ENCODE measurements at regions not wholly inside any gene's neighbourhood (a gene's known extent, or its start where the extent isn't known, plus 50 kb on each side); places are given as distances from the start of the nearest gene placed in this dataset.

DNA sequence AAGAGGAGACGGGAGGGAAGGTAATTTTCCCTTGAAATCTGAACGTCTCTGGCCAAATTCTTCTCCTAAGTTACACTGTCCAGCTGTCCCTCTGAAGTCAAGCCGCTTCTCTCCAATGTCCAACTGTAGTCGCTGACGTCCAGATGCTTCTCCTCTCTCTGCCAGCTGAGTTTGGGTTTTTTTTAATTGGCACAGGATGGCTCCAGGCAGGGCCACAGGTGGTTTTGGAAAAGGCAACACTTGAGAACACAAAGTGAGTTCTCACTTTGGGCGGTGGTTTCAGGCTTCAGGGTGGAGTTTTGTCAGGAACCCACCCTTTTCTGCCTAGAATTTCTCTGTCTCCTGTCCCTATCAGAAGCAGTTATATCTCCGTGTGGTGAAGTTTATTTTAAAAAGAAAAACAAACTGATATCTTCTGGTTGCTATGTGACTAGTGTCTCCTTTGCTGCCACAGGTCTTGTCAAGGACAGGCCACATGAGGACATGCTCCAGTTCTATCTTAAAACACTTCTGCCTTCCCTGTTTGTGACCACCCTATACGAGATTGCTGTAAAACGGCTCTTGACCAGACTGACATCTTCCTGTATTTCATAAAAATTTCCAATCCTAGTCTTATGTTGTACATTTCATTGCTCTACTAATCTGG is 472.3 kb upstream of the ADGRL4 start:
- peaks cover 9% of the 10 kb centered on the region for H3K9me3 Mint-ChIP-seq

DNA sequence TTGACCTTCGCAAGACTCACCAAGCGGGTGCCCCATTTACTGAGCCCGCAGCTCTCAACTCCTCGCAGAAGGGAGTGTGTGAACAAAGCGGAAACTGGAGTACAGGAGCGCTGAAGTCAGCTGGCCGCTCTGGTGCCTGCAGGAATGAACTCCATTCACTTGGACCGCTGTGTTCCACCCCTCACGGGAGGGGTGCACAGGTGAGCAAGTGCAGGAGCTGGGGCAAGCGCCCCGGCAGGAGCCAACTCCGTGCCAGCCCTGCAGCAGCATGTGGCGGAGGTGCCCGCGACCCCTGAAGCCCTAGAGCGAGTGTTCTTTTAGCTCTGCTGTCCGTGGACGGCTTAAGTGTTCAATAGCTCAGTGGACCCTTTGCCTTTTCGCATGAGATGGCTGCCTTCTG is 471.6 kb upstream of the ADGRL4 start:
- Mint-ChIP-seq H3K27ac (ENCODE audit: low read depth) (no peak overlapping the region), H3K36me3 (ENCODE audit: insufficient read depth) (no peaks in the 10 kb centered on the region), H3K4me1 (no peaks in the 10 kb centered on the region), H3K4me3 (no peak overlapping the region), H3K9me3 (peaks cover 9% of the 10 kb centered on the region), H3K27me3 (no peaks in the 10 kb centered on the region)
- ATAC-seq (replicated peaks; ENCODE audit: extremely low read depth, poor library complexity, severe bottlenecking) (no peak), DNase-seq (ENCODE audit: low spot score in 2 of 2) (no peak)

More for the DNA sequence above, 472.3 kb upstream of the ADGRL4 start:
- H3K27ac Mint-ChIP-seq (ENCODE audit: low read depth), result no peak overlapping the region
- H3K36me3 Mint-ChIP-seq (ENCODE audit: insufficient read depth), result no peaks in the 10 kb centered on the region
- no peaks in the 10 kb centered on the region for H3K4me1 Mint-ChIP-seq
- ATAC-seq (replicated peaks; ENCODE audit: extremely low read depth, poor library complexity, severe bottlenecking) (no peak), DNase-seq (ENCODE audit: low spot score in 2 of 2) (no peak)
- H3K27me3 Mint-ChIP-seq, result no peaks in the 10 kb centered on the region
- no peak overlapping the region for H3K4me3 Mint-ChIP-seq

DNA sequence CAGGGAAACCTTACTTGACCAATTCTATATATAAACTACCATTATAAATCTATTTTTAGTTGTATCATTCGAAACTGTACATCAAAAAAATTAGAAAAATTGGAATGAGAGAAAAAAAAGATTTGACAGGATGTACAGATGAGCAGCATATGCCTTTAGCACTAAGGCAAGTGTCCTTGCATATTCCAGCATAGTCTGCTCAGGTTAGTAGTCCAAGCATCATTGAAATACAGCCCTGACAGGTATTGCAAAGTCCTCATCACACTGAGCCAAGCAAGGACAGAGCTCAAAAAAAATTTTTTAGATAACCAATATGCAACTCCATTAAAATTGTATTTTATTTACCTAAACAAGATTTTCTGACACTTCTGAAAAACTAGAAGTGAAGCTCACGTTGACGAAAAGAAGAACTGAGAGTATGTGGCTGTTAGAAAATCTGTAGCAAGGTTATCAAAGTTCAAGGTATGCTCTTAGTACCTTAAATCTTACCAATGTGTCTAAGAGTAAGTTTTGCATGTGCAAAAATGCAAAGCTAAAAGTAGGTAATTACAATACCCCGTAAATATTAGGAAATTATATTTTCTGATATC is 465.6 kb upstream of the ADGRL4 start:
- Mint-ChIP-seq H3K27me3 (no peaks in the 10 kb centered on the region), H3K36me3 (ENCODE audit: insufficient read depth) (no peaks in the 10 kb centered on the region), H3K4me1 (no peaks in the 10 kb centered on the region), H3K4me3 (no peak overlapping the region), H3K27ac (ENCODE audit: low read depth) (no peak overlapping the region), H3K9me3 (peaks cover 6% of the 10 kb centered on the region)
- DNase-seq (ENCODE audit: low spot score in 2 of 2), result no peak
- no peak for ATAC-seq (replicated peaks; ENCODE audit: extremely low read depth, poor library complexity, severe bottlenecking)

DNA sequence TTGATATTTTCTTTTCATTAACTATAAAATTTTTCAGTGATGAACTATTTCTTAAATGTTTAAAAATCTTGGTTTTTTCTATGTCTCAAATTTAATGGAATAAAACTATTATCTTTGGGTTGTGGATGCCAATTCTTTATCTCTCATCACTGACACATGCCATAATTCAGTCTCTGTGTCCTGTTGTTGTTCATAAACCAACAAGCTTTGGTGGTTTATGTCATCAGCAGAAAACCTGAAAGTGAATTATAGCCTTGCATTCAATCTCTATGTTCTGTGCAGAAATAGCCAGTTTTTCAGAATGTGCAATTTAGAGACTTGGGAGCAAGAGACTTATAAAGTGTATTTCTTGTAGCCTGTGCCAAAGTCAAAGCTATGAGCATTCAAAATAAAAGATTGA is 462.6 kb upstream of the ADGRL4 start:
- peaks cover 25% of the 10 kb centered on the region for H3K9me3 Mint-ChIP-seq
- no peaks in the 10 kb centered on the region for H3K27me3 Mint-ChIP-seq
- no peak overlapping the region for H3K4me3 Mint-ChIP-seq
- H3K36me3 Mint-ChIP-seq (ENCODE audit: insufficient read depth), result no peaks in the 10 kb centered on the region
- ATAC-seq (replicated peaks; ENCODE audit: extremely low read depth, poor library complexity, severe bottlenecking), result no peak
- DNase-seq (ENCODE audit: low spot score in 2 of 2), result no peak
- H3K27ac Mint-ChIP-seq (ENCODE audit: low read depth), result no peak overlapping the region
- H3K4me1 Mint-ChIP-seq, result no peaks in the 10 kb centered on the region

DNA sequence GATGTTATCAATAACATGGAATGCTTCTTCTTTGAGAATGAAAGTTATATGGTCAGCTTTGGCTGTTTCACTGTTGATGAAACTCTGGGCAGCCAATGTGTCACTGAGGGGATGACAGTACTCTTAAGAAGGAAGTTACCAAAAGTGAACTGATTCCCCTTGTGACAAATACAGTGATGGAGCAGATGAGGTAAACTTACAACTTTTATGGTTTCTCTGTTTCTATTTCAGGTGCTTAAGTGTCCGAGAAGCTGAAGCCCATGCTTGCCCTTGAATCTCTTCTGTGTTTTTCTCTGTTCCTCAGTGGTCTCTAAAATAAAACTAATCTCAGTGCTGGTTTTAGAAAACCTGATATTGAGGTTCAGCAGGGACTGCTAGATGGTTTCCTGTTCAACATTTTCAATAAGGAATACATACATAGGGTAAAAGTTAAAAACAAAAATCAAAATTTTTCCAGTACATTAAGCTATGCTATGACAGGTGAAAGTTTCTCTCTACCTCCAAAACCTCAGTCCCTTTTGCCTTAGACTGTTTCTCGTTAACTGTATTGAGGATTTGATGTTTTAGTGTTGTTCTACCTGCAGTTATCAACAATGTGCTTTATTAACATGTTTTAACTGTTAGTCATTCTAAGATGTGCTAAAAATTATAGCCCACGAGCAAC is 454.4 kb upstream of the ADGRL4 start:
- no peaks in the 10 kb centered on the region for H3K36me3 Mint-ChIP-seq (ENCODE audit: insufficient read depth)
- no peak for DNase-seq (ENCODE audit: low spot score in 2 of 2)
- no peaks in the 10 kb centered on the region for H3K4me1 Mint-ChIP-seq
- H3K9me3 Mint-ChIP-seq, result peaks cover 24% of the 10 kb centered on the region
- no peak overlapping the region for H3K27ac Mint-ChIP-seq (ENCODE audit: low read depth)
- H3K4me3 Mint-ChIP-seq, result no peak overlapping the region
- no peak for ATAC-seq (replicated peaks; ENCODE audit: extremely low read depth, poor library complexity, severe bottlenecking)
- no peaks in the 10 kb centered on the region for H3K27me3 Mint-ChIP-seq

DNA sequence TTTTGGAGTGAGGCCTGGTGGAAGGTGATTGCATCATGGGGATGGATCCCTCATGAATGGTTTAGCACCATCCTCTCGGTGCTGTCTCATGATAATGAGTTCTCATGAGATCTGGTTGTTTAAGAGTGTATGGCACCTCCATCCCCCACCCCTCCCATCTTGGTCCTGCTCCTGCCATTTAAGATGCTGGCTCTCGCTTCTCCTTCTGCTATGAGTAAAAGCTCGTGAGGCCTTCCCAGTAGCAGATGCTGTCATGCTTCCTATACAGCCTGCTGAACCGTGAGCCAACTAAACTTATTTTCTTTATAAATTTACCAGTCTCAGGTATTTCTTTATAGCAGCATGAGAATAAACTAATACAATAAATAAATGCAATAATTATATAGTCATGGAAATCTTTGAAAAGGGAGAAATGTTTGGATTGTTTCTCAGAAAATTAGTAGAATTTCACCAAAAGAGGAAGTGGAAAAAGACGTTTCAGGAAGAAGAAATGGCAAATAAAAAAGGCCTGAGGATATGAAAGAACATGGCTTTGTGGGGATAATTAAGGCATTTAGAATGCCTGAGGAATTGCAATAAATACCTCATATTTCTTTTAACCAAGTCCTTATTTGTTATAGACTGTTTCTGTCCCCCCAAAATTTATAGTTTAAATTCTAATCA is 451.2 kb upstream of the ADGRL4 start:
- H3K27ac Mint-ChIP-seq (ENCODE audit: low read depth), result no peak overlapping the region
- H3K4me1 Mint-ChIP-seq, result no peaks in the 10 kb centered on the region
- no peak overlapping the region for H3K4me3 Mint-ChIP-seq

DNA sequence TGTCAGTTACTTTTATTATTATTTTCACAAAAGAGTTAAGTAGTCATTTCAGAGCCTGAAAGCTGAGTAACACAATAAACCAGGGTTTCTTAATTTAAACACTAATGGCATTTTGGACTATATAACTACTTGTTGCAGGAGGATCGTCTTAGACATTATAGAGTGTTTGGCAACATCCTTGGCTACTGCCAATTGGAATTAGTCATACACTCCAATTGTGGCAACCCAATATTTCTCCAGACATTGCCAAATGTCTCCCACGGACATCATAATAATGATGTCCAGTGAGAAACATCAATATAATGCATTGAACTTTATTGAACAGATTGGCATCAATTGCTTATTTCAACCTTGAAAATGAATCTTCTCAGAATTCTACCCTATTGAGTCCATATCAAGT is 441.9 kb upstream of the ADGRL4 start:
- H3K4me1 Mint-ChIP-seq, result no peaks in the 10 kb centered on the region
- no peaks in the 10 kb centered on the region for H3K36me3 Mint-ChIP-seq (ENCODE audit: insufficient read depth)
- no peaks in the 10 kb centered on the region for H3K9me3 Mint-ChIP-seq
- ATAC-seq (replicated peaks; ENCODE audit: extremely low read depth, poor library complexity, severe bottlenecking) (no peak), DNase-seq (ENCODE audit: low spot score in 2 of 2) (no peak)
- H3K27me3 Mint-ChIP-seq, result no peaks in the 10 kb centered on the region
- no peak overlapping the region for H3K4me3 Mint-ChIP-seq
- no peak overlapping the region for H3K27ac Mint-ChIP-seq (ENCODE audit: low read depth)

More for the DNA sequence above, 451.2 kb upstream of the ADGRL4 start:
- ATAC-seq (replicated peaks; ENCODE audit: extremely low read depth, poor library complexity, severe bottlenecking) (no peak), DNase-seq (ENCODE audit: low spot score in 2 of 2) (no peak)
- H3K27me3 Mint-ChIP-seq, result no peaks in the 10 kb centered on the region
- H3K36me3 Mint-ChIP-seq (ENCODE audit: insufficient read depth), result no peaks in the 10 kb centered on the region
- peaks cover 27% of the 10 kb centered on the region for H3K9me3 Mint-ChIP-seq

DNA sequence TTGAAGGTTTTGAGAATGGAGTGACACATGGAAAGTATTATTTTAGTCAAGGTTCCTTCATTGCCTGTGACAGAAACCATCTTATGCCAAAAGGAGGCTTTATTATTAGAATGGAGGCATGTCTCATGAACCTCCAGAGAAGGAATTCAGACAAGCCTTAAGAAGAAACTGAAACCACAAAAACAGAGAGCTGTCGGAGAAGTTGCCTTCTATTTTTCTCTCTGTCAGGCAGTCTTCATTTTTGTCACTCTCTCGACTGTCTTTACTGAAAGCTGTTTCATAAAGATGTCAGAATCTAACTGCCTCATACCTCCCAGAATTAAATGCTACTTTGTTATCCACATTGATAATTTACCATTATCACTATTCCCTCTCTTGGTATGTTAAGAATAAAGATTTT is 434.7 kb upstream of the ADGRL4 start:
- no peak overlapping the region for H3K27ac Mint-ChIP-seq (ENCODE audit: low read depth)
- H3K9me3 Mint-ChIP-seq, result peaks cover 17% of the 10 kb centered on the region
- no peaks in the 10 kb centered on the region for H3K36me3 Mint-ChIP-seq (ENCODE audit: insufficient read depth)
- no peaks in the 10 kb centered on the region for H3K4me1 Mint-ChIP-seq
- H3K27me3 Mint-ChIP-seq, result no peaks in the 10 kb centered on the region
- no peak for DNase-seq (ENCODE audit: low spot score in 2 of 2)
- ATAC-seq (replicated peaks; ENCODE audit: extremely low read depth, poor library complexity, severe bottlenecking), result no peak
- no peak overlapping the region for H3K4me3 Mint-ChIP-seq

DNA sequence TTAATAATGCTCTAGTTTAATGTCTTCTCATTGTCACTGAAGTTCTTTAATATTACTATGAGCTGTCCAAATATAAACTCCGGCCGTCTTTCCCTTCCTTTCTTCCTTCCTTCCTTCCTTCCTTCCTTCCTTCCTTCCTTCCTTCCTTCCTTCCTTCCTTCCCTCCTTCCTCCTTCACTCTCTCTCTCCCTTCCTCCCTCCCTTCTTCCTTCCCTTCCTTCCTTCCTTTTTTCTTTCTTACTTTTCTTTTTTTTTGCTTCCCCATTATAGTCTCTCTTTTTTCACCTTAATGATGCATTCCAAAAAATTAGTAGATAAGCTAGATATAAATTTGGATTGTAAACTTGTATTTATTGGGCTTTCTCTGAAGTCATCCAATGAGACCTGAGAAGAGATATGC is 431.0 kb upstream of the ADGRL4 start:
- ATAC-seq (replicated peaks; ENCODE audit: extremely low read depth, poor library complexity, severe bottlenecking) (no peak), DNase-seq (ENCODE audit: low spot score in 2 of 2) (no peak)
- Mint-ChIP-seq H3K4me1 (no peaks in the 10 kb centered on the region), H3K4me3 (no peak overlapping the region), H3K36me3 (ENCODE audit: insufficient read depth) (no peaks in the 10 kb centered on the region), H3K27ac (ENCODE audit: low read depth) (no peak overlapping the region), H3K9me3 (peaks cover 17% of the 10 kb centered on the region), H3K27me3 (no peaks in the 10 kb centered on the region)

DNA sequence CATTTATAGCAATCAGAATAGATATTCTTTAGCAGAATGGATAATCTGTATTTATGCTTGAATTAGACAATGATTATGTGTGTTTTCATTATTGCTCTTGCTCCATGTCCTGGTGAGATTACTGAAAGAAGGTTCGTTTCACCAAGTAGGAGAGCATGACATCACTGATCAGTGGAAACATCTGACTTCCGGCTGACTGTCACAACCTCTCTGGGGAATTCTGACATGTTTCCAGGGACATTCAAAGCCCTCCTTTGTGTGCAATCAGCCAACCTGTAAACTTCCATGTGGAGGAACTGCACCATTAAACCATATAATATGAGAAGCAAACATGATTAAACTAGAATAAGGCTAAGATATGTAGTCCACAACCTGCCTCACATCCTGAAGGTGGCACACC is 424.8 kb upstream of the ADGRL4 start:
- Mint-ChIP-seq H3K4me1 (no peaks in the 10 kb centered on the region), H3K27me3 (no peaks in the 10 kb centered on the region), H3K27ac (ENCODE audit: low read depth) (no peak overlapping the region), H3K4me3 (no peak overlapping the region), H3K9me3 (no peaks in the 10 kb centered on the region), H3K36me3 (ENCODE audit: insufficient read depth) (no peaks in the 10 kb centered on the region)
- DNase-seq (ENCODE audit: low spot score in 2 of 2), result no peak
- no peak for ATAC-seq (replicated peaks; ENCODE audit: extremely low read depth, poor library complexity, severe bottlenecking)

DNA sequence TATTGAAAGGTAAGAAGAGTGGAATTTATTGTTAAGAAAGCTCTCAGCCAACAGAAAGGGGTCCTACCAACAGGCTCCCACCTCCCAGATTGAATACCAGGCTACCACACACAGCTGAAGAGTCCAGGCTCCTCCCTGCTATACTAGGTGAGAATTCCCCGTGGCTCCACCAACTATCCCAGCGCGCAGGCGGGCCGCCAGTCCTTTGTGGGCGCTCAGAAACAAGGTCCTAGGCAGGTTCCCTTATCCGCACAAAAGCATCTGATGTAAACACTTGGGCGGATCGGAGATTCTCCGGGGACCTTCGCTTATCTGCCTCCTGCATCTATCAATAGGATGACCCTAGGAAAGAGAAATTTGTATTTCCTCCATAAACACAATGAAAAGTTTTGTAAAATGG is 423.9 kb upstream of the ADGRL4 start:
- Mint-ChIP-seq H3K4me3 (no peak overlapping the region), H3K9me3 (no peaks in the 10 kb centered on the region), H3K27ac (ENCODE audit: low read depth) (no peak overlapping the region), H3K4me1 (no peaks in the 10 kb centered on the region), H3K27me3 (no peaks in the 10 kb centered on the region), H3K36me3 (ENCODE audit: insufficient read depth) (no peaks in the 10 kb centered on the region)
- DNase-seq (ENCODE audit: low spot score in 2 of 2) (no peak), ATAC-seq (replicated peaks; ENCODE audit: extremely low read depth, poor library complexity, severe bottlenecking) (no peak)

DNA sequence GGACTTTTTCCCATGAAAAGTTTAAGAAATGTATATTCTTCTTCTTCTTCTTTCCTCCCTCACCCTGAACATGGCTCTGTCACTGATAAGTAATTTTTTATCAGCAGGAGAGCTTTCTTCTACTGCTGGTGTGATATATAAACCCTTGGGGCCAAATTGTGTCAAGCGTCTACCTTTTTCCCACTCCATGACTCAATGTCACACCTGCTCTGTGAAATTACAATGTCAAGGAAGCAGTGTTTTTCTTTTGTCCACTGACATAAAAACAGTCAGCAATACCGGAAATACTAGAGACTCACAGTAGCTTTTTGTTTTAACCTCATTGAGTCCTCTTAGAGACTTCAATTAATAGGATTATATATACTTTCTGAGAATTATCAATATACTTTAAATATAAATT is 416.2 kb upstream of the ADGRL4 start:
- no peak overlapping the region for H3K27ac Mint-ChIP-seq (ENCODE audit: low read depth)

DNA sequence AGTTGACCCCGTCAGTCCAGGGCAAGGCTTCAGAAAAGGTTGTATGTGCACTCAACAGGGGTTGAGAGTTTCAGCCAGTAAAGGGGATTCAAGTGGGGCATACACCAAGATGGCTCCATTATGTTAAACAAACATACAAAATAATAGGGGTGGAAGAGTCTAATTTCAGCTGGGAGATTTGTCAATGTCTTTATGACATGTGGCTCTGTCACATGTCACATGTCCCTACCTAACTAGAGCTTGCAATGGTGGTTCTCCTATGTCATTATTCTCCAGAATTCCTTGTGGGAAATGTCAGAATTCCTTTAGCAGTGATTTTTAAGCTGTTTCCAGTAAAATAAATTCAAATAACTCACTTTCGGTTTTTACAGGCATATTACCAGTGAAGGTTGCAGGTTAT is 392.0 kb upstream of the ADGRL4 start:
- H3K4me3 Mint-ChIP-seq, result no peak overlapping the region
- H3K9me3 Mint-ChIP-seq, result peaks cover 17% of the 10 kb centered on the region
- H3K4me1 Mint-ChIP-seq, result no peaks in the 10 kb centered on the region
- H3K27ac Mint-ChIP-seq (ENCODE audit: low read depth), result no peak overlapping the region
- H3K27me3 Mint-ChIP-seq, result no peaks in the 10 kb centered on the region
- H3K36me3 Mint-ChIP-seq (ENCODE audit: insufficient read depth), result no peaks in the 10 kb centered on the region
- no peak for ATAC-seq (replicated peaks; ENCODE audit: extremely low read depth, poor library complexity, severe bottlenecking)
- no peak for DNase-seq (ENCODE audit: low spot score in 2 of 2)

More for the DNA sequence above, 416.2 kb upstream of the ADGRL4 start:
- ATAC-seq (replicated peaks; ENCODE audit: extremely low read depth, poor library complexity, severe bottlenecking) (no peak), DNase-seq (ENCODE audit: low spot score in 2 of 2) (no peak)
- Mint-ChIP-seq H3K4me3 (no peak overlapping the region), H3K9me3 (peaks cover 12% of the 10 kb centered on the region), H3K27me3 (no peaks in the 10 kb centered on the region), H3K36me3 (ENCODE audit: insufficient read depth) (no peaks in the 10 kb centered on the region), H3K4me1 (no peaks in the 10 kb centered on the region)

Data from central memory CD8-positive, alpha-beta T cell (primary cell).